ENCODE measurements at regions not wholly inside any gene's neighbourhood (a gene's known extent, or its start where the extent isn't known, plus 50 kb on each side); places are given as distances from the start of the nearest gene placed in this dataset.

DNA sequence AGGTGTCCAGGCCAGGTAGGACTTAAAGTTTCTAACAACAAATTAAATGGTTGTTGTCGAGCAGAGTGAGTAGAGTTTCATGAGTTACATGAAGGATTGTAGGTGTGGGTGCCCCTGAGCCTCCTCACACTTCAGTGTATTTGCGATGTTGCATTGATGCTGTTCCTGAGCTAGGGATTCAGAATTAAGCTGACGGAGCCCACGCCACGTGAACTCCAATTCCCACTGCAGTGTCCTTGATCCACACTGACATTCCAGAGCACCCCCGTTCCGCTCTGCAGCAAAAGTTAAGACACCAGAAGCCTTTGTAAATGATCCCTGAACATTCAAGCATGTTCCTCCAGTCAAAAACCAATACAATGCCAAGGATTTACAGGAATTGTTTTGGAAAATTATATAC is 78.8 kb upstream of the SEC61G start:
- peaks cover 4% of the 10 kb centered on the region for H3K4me1 Mint-ChIP-seq (ENCODE audit: low read depth)
- no peaks in the 10 kb centered on the region for H3K9me3 Mint-ChIP-seq (ENCODE audit: low read depth)
- no peaks in the 10 kb centered on the region for H3K27me3 Mint-ChIP-seq
- H3K36me3 Mint-ChIP-seq (ENCODE audit: insufficient read depth): no peaks in the 10 kb centered on the region
- H3K27ac Mint-ChIP-seq: no peak overlapping the region
- H3K4me3 Mint-ChIP-seq (ENCODE audit: low read depth): no peak overlapping the region
- DNase-seq (ENCODE audit: low spot score, unreplicated experiment): no peak
- TF ChIP-seq, protein P1, sequence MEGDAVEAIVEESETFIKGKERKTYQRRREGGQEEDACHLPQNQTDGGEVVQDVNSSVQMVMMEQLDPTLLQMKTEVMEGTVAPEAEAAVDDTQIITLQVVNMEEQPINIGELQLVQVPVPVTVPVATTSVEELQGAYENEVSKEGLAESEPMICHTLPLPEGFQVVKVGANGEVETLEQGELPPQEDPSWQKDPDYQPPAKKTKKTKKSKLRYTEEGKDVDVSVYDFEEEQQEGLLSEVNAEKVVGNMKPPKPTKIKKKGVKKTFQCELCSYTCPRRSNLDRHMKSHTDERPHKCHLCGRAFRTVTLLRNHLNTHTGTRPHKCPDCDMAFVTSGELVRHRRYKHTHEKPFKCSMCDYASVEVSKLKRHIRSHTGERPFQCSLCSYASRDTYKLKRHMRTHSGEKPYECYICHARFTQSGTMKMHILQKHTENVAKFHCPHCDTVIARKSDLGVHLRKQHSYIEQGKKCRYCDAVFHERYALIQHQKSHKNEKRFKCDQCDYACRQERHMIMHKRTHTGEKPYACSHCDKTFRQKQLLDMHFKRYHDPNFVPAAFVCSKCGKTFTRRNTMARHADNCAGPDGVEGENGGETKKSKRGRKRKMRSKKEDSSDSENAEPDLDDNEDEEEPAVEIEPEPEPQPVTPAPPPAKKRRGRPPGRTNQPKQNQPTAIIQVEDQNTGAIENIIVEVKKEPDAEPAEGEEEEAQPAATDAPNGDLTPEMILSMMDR (IDR thresholded peaks at IDR 0.05; ENCODE audit: unreplicated experiment): no peak

DNA sequence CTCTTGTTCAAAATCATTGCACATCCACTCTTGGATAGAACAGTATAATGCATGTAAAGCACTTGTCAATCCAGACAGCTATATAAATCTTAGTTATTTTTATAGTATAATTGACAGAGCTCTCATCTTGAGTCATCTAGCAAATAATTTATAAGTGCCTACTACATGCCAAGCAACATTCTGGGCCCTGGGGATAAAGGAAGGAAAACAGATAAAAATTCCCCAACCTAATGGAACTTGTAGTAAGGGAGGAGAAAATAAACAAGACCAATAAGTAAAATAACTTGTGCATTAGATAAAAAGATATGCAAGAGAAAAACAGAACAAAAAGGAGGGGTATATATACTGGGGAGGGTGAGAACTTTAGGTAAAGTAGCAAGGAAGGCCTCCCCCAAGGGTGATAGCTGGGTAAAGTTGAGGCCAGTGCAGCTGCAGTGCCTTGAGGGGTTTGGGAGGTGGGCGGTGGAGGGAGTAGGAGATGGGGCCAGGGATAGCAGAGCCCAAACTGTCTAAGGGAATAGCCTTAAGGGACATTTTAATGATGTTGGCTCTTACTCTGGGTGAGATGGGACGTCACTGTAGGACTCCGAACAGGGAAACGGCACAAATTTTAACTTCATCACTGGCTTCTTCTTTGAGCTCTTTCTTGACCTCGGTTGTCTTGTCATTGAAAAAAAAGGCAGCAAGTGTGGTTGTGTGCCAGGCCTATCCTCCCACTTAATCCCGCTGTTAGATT is 79.3 kb upstream of the SEC61G start:
- no peak overlapping the region for H3K4me3 Mint-ChIP-seq (ENCODE audit: low read depth)
- H3K36me3 Mint-ChIP-seq (ENCODE audit: insufficient read depth): no peaks in the 10 kb centered on the region
- TF ChIP-seq, protein P1 (IDR thresholded peaks at IDR 0.05; ENCODE audit: unreplicated experiment): no peak
- H3K9me3 Mint-ChIP-seq (ENCODE audit: low read depth): no peaks in the 10 kb centered on the region
- H3K4me1 Mint-ChIP-seq (ENCODE audit: low read depth): peaks cover 4% of the 10 kb centered on the region
- H3K27ac Mint-ChIP-seq: no peak overlapping the region
- H3K27me3 Mint-ChIP-seq: no peaks in the 10 kb centered on the region
- DNase-seq (ENCODE audit: low spot score, unreplicated experiment): no peak

DNA sequence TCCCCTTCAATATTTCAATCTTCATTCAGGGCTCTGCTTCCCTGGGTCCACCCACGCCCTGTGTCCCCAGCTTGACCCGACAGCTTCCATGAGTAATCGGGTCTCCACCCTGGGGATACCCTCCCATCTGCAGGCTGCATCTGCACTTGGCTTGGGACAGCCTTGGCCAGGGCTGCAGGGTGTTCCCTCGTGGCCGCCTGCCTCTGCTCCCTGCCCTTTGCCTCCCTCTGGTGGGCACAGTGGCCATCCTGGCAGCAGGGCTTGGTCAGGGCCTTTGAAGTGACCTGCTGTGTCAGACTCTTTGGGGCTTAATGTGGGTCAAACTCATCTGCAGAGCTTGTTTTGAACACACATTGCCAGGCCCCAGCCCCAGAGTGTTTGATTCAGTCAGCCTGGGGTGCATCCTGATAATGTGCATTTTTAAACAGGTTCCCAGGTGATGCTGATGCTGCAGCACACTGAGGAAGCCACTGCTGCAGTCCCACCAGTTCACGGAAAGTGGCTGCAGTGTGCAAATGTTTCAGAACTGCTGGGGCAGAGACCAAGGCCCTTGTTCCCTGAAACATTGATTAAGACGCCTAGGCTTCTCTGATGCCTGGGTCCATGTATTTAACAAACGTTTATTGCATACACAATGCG is 80.7 kb upstream of the SEC61G start:
- Mint-ChIP-seq H3K4me3 (ENCODE audit: low read depth) (no peak overlapping the region), H3K9me3 (ENCODE audit: low read depth) (no peaks in the 10 kb centered on the region), H3K36me3 (ENCODE audit: insufficient read depth) (no peaks in the 10 kb centered on the region), H3K27ac (no peak overlapping the region), H3K27me3 (no peaks in the 10 kb centered on the region), H3K4me1 (ENCODE audit: low read depth) (peaks cover 4% of the 10 kb centered on the region)
- TF ChIP-seq, protein P1 (IDR thresholded peaks at IDR 0.05; ENCODE audit: unreplicated experiment): peak; percentile 63
- peak; percentile 31 for DNase-seq (ENCODE audit: low spot score, unreplicated experiment)

DNA sequence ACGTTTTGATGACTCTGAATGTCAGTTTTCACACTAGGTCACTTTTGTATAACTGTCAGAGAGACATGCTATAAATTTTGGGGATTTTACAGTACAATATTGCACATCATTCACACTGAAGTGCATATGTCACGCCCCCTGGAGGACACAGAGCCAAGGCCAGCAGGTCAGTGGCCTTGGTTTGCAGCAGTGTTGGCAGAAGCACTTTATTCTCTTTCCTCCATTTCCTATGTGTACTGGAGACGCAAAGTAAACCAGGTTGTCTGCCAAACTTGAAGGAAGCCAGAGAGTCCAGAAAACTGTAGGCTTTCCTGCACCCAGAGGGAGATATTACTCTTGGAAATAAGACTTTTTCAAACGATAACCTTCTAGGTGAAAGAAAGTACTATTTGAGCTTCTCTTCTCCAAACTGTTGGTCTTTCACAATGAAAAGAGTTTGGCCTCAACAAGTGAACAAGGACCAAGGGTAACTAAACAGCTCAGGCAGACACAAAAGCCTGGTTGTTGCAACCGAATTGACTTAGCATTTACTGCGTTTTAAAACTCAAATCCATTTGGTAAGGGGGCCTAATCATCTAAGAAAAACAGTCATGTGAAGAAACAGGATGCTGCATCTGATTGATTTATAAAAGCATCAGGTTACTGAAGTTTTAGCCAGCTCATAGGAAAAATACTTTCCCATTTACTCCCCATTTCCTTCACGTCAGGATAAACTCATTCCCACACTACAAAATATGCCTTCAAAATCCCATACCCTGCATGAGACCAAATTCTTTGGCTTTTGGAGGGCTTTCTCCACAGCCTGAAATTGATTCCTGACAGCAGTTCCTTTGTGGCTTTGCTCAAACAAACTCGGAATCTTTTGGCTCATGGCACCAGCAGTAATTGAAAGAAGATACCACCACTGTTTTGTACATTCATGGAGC is 83.0 kb upstream of the SEC61G start:
- TF ChIP-seq, protein P1 (IDR thresholded peaks at IDR 0.05; ENCODE audit: unreplicated experiment): peak; percentile 59
- no peaks in the 10 kb centered on the region for H3K36me3 Mint-ChIP-seq (ENCODE audit: insufficient read depth)
- H3K9me3 Mint-ChIP-seq (ENCODE audit: low read depth): no peaks in the 10 kb centered on the region
- no peak overlapping the region for H3K4me3 Mint-ChIP-seq (ENCODE audit: low read depth)
- no peaks in the 10 kb centered on the region for H3K27me3 Mint-ChIP-seq
- H3K27ac Mint-ChIP-seq: no peak overlapping the region
- peaks cover 4% of the 10 kb centered on the region for H3K4me1 Mint-ChIP-seq (ENCODE audit: low read depth)
- DNase-seq (ENCODE audit: low spot score, unreplicated experiment): no peak

DNA sequence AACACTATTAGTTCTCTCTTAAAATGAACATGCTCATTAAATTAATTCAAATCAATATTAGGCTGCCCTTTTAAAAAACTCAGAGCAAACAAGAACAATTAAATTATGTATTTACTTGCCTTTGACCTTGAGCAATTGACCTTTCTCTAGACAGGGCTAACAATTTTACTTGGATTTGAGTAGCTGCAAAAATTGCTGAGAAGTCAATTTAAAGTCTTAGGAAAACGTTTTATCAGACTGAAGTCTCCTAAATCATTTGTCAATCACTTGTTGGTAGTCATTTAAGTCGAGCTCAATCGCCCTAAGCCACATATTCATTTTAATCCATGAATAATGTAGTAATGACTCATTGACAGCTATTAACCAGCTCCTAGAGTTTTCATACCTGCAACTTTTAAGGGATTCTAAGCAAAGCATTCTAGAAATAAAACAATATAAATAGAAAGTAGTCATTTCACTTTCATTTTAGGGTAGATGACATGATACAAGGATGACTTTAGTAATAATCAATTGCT is 84.9 kb upstream of the SEC61G start:
- Mint-ChIP-seq H3K9me3 (ENCODE audit: low read depth) (peaks cover 2% of the 10 kb centered on the region), H3K4me3 (ENCODE audit: low read depth) (no peak overlapping the region), H3K27me3 (no peaks in the 10 kb centered on the region), H3K4me1 (ENCODE audit: low read depth) (peaks cover 4% of the 10 kb centered on the region), H3K27ac (no peak overlapping the region), H3K36me3 (ENCODE audit: insufficient read depth) (peaks cover 1% of the 10 kb centered on the region)
- DNase-seq (ENCODE audit: low spot score, unreplicated experiment): no peak
- TF ChIP-seq, protein P1 (IDR thresholded peaks at IDR 0.05; ENCODE audit: unreplicated experiment): no peak
